Thyroid gland (tissue), 4 donors: ENCODE measurements at regions not wholly inside any gene's neighbourhood (a gene's known extent, or its start where the extent isn't known, plus 50 kb on each side); places are given as distances from the start of the nearest gene placed in this dataset.

Experiments
- POLR2A ChIP-seq, 2 donors: fragments of 450-650 bp; IDR thresholded peaks; one replicate each; pipeline ENCODE4 v1.6.1; 2017; ENCODE audit warnings: antibody characterized with exemption in 2 of 2, mild to moderate bottlenecking in 2 of 2, moderate library complexity in 1 of 2
- TF ChIP-seq, protein P1 (sequence below), 6 experiments: fragments of 200-600 bp in 3 of 6; fragments of 450-650 bp in 3 of 6; sonication (generic) in 3 of 6; IDR thresholded peaks; one replicate each; pipeline ENCODE4 v1.5.1; 2016 to 2019; ENCODE audit warnings: antibody characterized with exemption in 6 of 6, mild to moderate bottlenecking in 2 of 6, inconsistent platforms in 1 of 6, moderate library complexity in 1 of 6

DNA sequence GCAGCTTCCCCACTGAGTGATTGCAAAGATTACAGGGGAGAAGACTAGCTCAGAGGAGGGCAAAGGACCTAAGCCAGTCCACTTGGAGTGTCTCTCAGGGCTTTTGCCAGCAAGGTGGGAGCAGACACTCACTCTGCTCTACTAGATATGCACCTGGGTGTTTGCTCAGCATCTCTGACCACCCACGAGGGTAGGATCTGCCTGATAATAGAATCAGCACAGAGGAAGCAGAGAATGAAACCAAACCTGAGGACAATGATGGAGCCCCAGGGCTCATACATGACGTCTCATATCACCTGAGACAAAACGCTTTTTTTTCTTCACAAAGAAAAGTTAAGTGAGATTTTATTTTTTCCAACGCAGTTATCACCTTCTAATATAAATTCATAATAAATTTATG is 79.4 kb downstream of the RRAGC start:
- no peak for TF ChIP-seq POLR2A (IDR thresholded peaks at IDR 0.05)
- TF ChIP-seq, protein P1, sequence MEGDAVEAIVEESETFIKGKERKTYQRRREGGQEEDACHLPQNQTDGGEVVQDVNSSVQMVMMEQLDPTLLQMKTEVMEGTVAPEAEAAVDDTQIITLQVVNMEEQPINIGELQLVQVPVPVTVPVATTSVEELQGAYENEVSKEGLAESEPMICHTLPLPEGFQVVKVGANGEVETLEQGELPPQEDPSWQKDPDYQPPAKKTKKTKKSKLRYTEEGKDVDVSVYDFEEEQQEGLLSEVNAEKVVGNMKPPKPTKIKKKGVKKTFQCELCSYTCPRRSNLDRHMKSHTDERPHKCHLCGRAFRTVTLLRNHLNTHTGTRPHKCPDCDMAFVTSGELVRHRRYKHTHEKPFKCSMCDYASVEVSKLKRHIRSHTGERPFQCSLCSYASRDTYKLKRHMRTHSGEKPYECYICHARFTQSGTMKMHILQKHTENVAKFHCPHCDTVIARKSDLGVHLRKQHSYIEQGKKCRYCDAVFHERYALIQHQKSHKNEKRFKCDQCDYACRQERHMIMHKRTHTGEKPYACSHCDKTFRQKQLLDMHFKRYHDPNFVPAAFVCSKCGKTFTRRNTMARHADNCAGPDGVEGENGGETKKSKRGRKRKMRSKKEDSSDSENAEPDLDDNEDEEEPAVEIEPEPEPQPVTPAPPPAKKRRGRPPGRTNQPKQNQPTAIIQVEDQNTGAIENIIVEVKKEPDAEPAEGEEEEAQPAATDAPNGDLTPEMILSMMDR (IDR thresholded peaks at IDR 0.05) = no peak
